HUES64 (cell line): ENCODE measurements at regions not wholly inside any gene's neighbourhood (a gene's known extent, or its start where the extent isn't known, plus 50 kb on each side); places are given as distances from the start of the nearest gene placed in this dataset.

Experiments used
- H3K27ac ChIP-seq: 2 replicates; pipeline ENCODE4 v1.7.0; 2013; ENCODE audit warnings: low read depth, low read length, inconsistent platforms
- H3K27me3 ChIP-seq: 2 replicates; pipeline ENCODE4 v1.6.1; 2013; ENCODE audit warnings: mild to moderate bottlenecking, low read length; ENCODE audit not compliant: insufficient read depth
- H3K36me3 ChIP-seq: 2 replicates; pipeline ENCODE4 v1.6.1; 2013; ENCODE audit warnings: mild to moderate bottlenecking, low read length; ENCODE audit not compliant: insufficient read depth
- H3K4me1 ChIP-seq: 2 replicates; pipeline ENCODE4 v1.6.1; 2013; ENCODE audit warnings: mild to moderate bottlenecking, low read length, moderate library complexity; ENCODE audit not compliant: insufficient read depth
- H3K4me3 ChIP-seq: 2 replicates; pipeline ENCODE4 v1.5.1; 2013; ENCODE audit warnings: mild to moderate bottlenecking, low read length, moderate library complexity
- H3K9ac ChIP-seq: 2 replicates; pipeline ENCODE4 v1.6.1; 2013; ENCODE audit warnings: mild to moderate bottlenecking, low read depth, low read length
- H3K9me3 ChIP-seq: 2 replicates; pipeline ENCODE4 v1.6.1; 2013; ENCODE audit warnings: low read depth, low read length; ENCODE audit not compliant: insufficient read depth

- Histone ChIP-seq H3K9ac (no peak overlapping the region), H3K4me1 (0 out of 2 replicates have a peak, but pooled peaks cover 4% of the 10 kb centered on the region), H3K36me3 (no peaks in the 10 kb centered on the region), H3K27ac (no peak overlapping the region), H3K27me3 (no peaks in the 10 kb centered on the region), H3K9me3 (no peaks in the 10 kb centered on the region), H3K4me3 (no peak overlapping the region)
Observed at GRCh38 chr5:153439130-153439529, 51.3 kb upstream of the GRIA1 start.
